ENCODE measurements at regions not wholly inside any gene's neighbourhood (a gene's known extent, or its start where the extent isn't known, plus 50 kb on each side); places are given as distances from the start of the nearest gene placed in this dataset.
"Not testable (repeated sequence)": the region's sequence is repeated elsewhere in the genome, so short reads cannot be mapped to it uniquely, and the experiment has no call there.

DNA sequence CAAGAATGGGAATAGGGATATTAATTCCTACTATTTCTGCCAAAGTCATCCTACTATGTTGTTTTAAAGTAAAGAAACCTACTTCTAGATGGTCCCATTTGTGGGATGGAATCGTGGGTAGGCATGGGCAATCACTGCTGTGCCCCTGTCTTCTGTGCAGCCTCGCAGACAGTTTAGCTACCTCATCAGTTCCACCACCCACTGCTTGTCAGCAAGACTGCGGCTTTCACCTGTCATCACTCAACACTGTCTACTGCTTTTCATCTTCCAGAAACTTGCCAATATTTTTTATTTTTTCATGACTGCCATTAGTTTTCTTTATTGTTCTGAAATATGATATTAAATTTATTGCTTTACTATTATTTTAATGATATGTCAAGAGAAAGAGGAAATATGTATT is 368.1 kb upstream of the KYNU start:
- DNase-seq (ENCODE audit: extremely low read depth, low read depth, low spot score), result no peak

DNA sequence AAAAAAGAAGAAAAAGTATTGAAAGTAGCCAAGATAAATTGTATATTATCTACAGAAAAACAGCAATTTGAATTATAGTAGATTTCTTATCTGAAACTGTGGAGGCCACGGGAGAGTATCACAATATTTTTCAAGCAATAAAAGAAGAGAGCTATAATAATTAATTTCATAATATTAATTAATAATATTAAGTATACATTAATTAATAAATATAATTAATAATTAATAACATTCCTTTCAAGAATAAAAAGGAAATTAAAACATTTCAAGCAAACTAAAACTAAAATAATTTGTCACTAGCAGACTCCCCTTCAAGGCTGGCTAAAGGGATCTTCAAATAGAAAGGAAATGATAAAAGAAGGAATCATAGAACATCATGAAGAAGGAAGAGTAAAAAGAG is 372.7 kb upstream of the KYNU start:
- no peak for DNase-seq (ENCODE audit: extremely low read depth, low read depth, low spot score)

DNA sequence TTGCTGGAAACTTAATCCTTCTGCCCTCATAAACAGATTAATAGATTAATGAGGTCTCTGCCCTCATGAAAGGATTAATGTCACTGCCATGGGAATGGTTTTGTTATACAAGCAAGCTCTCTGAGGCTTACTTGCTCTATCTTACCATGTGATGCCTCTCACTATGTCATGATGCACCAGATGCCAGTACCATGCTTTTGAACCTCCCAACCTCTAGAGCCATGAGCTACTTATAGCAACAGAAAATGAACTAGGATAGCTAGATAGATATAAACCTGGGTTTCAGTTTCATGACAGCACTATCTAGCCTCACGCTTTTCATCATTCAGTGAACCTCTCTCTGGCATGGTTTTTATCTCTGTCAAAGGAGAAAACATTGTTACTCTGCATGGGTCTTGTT is 371.6 kb upstream of the LRP1B start:
- no peak for DNase-seq (ENCODE audit: extremely low read depth, low read depth, low spot score)

DNA sequence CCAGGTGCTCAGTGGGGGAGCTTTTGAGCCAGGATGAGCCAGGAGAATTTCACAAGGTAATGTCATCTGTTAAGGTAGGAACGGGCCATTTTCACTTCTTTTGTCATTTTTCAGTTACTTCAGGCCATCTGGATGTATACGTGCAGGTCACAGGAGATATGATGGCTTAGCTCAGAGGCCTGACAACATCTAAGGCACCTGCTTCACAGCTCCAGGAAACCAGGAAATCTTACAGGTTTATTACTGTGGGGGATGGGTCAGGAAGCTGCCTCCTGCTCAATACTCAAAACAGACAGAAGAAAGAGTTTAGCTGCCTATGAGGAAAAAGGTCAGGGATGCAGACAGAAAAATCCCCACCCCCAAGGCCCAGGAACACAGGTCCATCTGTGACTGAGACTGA is 364.3 kb upstream of the LRP1B start:
- DNase-seq (ENCODE audit: extremely low read depth, low read depth, low spot score), result no peak

DNA sequence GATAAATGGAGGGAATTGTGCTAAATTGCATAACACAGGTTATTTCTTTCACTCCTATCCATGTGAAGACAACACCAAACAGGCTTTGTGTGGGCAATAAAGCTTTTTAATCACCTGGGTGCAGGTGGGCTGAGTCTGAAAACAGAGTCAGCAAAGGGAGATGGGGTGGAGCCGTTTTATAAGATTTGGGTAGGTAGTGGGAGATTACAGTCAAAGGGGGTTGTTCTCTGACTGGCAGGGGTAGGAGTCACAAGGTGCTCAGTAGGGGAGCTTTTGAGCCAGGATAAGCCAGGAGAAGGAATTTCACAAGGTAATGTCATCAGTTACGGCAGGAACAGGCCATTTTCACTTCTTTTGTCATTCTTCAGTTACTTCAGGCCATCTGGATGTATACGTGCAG is 358.8 kb upstream of the LRP1B start:
- DNase-seq (ENCODE audit: extremely low read depth, low read depth, low spot score), result not testable (repeated sequence)

DNA sequence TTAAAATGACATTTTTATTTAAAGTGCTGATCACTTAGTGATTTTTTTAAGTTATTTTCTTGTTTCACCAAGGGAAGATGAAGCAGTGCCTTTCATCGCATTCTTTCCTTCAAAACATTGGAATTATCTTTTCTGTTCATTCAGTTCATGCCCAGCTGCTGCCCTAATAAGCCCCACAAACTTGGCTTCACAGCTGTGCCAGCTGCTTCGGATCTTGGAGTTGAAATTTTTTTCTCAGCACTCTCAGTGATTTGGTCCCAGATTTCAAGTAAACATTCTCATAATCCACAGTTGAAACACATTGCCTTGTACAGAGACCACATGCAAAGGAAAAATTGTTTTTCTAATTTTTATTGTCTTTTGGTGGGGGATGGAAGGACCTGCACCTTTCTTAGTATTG is 353.3 kb upstream of the LRP1B start:
- no peak for DNase-seq (ENCODE audit: extremely low read depth, low read depth, low spot score)

DNA sequence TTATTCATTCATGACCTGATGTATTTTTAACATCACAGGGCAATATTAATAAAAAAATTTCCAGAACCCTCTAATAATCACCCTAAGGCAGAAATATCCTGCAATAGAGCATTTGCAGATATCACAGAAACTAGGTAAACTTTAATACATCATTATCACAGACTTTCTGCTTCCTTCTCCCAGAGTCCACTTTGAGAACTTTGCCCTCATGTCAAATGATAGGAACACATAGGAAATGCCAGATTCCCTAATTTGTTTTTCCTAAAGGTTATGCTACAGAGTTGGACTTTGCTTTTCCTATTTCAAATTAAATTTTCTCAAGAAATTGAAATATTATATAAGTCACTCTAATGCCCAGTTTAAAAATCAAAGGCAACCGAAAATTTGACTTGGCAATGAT is 352.8 kb upstream of the LRP1B start:
- DNase-seq (ENCODE audit: extremely low read depth, low read depth, low spot score), result no peak

DNA sequence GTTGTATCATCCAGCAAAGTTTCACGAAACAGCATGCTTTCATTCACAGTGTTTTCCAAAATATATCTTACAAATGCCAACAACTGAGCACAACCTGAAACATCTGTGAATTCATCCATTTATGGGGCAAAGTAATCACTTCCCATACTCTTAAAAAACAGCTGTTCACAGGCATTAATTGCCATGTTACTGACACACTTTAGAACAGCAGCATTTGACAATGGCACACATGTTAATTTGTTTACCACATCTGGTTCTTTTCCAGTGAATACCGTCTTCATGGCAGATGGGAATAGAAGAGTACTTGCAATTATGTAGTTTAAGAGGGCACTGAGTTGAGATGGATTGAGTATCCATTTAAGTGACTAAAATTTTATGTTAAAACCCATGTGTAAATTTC is 347.4 kb upstream of the LRP1B start:
- DNase-seq (ENCODE audit: extremely low read depth, low read depth, low spot score), result no peak

DNA sequence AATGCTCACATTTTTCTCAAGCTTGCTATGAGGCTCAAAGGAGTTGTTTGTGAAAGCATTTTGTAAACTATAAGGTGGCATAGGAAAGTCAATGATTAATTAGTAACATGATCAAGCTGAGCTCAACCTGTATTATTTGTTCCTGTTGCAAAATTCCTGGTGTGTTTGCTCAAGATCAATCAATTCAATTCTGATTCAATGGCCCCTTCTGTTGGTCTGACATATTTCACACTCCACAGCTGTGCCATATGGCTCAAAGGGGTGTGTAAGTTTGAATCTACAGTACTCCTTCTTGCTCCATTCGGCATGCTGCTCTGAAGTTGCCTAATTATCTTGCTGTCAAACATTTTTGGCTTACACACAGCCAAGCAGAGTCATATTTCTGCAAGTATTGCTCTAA is 341.6 kb upstream of the LRP1B start:
- no peak for DNase-seq (ENCODE audit: extremely low read depth, low read depth, low spot score)

DNA sequence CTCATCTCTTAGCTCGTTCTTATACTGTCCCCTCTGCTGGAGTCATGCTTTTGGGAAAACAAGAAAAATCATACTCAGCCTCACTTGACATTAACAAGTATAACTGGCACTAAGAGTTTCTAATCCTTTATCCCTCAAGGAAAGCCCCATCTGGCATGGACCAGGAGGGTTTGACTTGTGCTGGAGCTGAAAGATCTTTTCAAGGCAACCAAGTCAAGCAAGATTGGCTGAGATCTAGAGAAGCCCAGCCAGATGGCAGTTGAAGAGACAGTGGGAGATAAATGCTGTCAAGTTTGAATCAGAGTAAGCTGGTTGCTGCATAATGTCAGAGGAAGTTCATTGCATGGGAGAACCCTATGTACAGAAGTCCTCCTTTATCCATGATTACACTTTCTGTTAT is 336.5 kb upstream of the LRP1B start:
- DNase-seq (ENCODE audit: extremely low read depth, low read depth, low spot score), result no peak

DNA sequence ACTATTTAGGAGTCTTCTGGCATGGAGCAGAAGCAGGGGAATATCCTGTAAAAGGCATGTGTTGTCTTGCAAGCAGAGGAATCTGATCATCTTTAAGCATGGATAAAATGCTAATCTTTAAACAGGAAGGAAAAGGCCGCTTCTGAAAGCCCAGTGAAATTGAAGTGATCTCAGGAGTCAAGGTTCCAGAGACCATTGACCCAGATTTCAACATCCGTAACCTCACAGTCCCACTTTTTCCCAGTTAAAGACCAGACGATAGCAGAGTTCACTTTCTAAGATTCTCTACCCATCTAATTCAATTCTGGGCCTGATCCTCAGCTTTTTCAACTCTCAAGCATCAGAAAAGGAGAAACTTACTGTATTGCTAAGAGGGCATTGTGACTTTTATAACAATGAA is 332.2 kb upstream of the LRP1B start:
- DNase-seq (ENCODE audit: extremely low read depth, low read depth, low spot score), result no peak

DNA sequence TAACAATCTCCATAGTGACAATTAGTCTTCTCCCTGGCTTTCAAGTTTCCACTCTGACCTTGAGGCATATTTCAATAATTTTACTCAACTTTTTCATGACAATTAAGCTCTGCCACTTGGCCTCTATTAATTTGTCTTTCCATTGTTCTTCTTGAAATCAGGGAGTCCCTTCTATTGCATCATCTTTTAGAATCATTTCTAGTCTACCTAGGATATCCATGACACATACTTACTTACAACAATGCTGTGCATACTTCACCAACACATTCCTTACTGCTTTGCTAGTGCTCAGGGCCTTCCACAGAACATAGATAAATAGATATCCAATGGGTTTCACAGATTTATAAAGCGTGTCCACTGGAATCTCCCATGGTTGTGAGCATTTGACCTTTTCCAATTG is 331.5 kb upstream of the LRP1B start:
- no peak for DNase-seq (ENCODE audit: extremely low read depth, low read depth, low spot score)

DNA sequence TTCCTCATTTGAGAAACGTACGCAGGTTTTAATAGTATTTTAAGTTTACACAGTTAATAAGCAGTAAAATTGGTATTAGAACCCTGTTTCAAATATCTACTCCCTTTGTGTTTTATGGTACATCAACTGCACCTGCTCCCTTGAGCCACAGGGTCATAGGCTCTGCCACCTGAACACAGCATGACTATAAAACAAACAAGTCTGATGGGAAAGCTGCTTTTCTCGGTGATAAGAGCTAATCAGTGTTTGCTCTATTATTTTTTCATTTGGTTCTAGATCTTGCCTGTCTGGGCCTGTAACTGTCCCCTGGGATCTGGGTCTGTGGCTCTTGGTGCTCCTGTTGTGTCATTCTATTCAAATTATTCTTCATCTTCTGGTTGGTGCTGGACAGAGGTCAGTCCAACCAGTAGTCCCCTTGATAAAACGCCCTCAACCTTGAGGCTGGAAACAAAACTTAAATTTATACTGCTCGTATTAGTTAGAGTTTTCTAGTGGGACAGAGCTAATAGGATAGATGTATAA is 314.8 kb upstream of the LRP1B start:
- no peak for DNase-seq (ENCODE audit: extremely low read depth, low read depth, low spot score)

DNA sequence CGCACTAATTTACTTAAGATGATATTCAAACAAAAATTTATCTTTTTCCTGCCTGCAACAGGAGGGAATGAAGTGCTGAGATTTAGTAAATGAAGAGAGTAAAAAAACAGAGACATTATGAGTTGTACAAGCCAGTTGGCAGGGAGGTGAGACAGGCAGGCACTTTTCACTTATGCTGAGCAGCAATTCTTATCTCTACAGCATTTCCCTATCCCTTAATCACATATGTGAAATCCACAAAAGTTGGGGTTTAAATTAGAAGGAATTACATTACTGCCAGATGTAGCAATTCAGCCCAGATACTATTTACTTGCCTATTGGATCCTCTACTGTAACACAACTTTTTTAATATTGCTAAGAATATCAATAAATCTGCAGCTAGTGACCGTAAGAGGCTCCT is 314.2 kb upstream of the LRP1B start:
- DNase-seq (ENCODE audit: extremely low read depth, low read depth, low spot score), result no peak

DNA sequence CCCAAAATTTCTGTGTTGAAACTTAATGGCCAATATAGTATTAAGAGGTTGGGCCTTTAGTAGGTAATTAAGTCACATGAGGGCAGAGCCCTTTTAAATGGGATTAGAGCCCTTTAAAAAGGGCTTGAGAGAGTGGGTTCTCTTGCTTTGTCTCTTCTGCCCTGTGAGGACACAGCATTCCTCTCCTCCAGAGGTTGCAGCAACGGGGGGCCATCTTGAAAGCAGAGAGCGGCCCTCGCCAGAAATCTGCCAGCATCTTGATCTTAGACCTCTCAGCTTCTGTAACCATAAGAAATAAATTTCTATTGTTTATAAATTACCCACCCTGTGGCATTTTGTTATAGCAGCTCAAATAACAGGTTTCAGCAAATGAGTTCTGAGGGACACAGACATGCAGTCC is 305.0 kb upstream of the LRP1B start:
- DNase-seq (ENCODE audit: extremely low read depth, low read depth, low spot score), result no peak

DNA sequence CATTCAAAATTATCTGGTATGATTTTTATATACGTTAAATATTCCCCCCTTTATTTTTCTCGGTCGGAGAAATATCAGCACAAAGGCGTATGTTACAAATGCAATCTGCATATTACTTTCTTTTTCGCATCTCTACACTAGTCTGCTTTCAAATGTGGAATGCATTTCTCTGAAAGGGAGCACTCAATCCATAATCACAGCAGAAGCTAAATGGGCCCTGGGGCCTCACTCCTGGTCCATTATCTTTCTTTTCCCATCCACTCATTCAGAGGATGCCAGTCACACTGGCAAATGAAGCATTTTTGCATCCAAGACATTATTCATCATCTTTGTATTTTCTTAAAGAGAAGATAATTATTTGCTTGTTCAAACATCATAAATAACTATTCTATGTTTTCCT is 295.2 kb upstream of the LRP1B start:
- no peak for DNase-seq (ENCODE audit: extremely low read depth, low read depth, low spot score)

DNA sequence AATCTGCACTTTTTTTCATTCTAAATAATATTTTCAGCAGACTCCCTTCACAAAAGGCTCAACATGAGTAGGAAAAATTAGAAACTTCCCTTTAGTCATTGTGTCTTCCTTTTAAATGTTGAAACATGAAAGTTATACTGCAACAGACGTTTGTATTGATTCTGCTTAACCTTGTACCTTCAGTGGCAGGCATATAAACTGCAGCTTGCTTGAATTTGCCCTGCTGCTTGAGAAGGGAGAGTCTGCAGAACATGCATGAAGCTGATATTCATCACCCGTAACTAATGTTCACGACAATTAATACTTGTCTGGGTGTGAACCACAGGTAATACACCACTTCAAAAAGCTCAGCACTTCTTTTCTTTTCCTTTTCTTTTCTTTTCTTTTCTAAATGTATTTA is 294.7 kb upstream of the LRP1B start:
- DNase-seq (ENCODE audit: extremely low read depth, low read depth, low spot score), result no peak

DNA sequence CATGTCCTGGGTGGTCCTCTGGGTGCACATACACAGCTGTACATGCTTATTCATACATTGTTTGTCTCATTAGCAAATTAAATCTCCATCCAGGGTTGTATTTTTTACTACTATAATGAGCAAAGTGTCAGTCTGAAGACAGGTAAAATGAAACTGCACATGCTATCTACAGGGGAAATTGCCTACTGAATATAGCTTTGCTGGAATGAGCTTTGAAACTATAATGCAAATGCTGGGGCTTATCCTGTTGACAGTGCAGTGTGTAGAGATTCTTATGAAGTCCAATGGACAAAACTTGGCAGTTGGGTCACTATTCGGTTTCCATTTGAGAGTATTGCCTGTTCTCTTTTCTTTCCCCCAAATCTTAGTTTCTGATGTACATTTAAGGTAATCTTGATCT is 292.8 kb upstream of the LRP1B start:
- no peak for DNase-seq (ENCODE audit: extremely low read depth, low read depth, low spot score)

DNA sequence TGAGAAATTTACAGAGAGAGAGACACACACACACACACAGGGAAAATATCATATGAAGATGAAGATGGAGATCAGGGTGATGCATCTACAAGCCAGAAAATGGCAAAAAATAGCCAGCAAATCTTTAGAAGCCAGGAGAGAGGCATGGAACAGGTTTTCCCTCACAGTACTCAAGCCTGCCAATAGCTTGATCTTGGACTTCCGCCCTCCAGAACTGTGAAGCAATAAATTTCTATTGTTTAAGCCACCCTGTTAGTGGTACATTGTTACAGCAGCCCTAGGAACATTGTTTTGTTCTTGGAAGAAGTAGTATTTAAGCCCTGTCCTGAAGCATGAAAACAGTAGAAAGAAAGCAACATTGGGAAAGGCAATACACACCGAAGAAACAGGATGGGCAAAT is 292.0 kb upstream of the LRP1B start:
- DNase-seq (ENCODE audit: extremely low read depth, low read depth, low spot score), result no peak

DNA sequence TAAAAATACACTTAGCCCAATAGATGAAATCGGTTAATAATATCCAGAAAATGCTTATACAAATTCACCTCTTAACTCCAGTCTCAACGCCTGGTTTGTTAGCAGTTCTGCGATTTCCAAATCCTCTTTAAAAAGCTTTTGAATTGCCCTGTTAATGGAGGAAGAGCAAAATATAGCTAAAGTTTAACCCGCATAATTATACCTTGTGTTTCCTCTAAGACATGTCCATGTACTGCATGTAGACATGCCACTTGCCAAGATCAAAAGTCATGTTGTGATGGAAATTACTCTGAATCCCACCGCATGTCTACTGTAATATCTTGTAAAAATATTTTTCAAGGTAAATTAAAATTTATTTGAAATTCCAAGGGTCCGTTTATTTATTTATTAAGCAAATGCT is 291.2 kb upstream of the LRP1B start:
- DNase-seq (ENCODE audit: extremely low read depth, low read depth, low spot score), result no peak

DNA sequence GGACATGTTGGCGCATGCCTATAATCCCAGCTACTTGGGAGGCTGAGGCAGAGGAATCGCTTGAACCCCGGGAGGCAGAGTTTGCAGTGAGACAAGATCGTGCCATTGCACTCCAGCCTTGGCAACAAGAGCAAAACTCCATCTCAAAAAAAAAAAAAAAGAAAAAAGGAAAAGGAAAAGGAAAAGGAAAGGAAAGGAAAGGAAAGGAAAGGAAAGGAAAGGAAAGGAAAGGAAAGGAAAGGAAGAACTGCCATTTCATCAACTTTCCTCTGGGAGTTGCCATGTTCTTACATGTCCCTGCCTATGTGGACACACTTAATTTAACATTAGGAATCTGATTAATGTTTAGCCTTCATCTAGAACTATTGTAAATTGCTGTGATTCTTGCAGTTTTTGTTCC is 287.9 kb upstream of the LRP1B start:
- not testable (repeated sequence) for DNase-seq (ENCODE audit: extremely low read depth, low read depth, low spot score)

DNA sequence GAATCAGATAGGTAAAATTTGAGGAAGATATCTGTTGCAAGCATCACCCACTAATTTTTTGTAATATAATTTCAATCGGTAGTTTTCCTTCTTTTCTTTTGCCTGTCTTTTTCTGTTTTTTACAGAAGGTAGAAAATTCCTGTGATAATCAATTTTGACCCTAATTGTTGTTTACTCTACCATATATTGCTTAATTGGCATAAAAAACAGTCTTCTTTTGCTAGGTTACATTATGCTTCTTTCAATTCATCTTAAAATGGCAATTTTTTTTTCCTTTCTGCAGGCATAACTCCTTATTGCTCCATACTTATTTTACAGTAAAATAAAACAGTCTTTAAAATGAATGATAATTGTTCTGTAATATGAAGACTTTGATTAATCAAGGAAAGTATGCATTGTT is 286.2 kb upstream of the LRP1B start:
- no peak for DNase-seq (ENCODE audit: extremely low read depth, low read depth, low spot score)

DNA sequence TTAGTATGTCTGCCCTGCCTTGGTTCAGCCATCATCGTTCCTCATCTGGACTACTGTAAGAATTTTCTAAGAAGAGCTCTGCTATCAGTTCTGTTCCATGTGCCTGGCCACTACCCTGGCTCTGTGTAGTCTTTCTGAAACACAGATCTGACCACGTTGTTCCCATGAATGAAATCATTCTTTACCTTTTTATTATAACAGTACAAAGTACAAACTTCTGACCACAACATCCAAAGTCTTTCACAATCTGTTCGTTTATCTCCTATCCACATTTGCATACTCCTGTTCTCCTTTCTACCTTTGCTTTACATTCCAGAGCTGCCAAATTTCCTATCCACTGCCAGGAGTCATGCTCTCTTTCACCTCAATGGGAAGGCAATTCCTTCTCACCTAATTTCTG is 284.6 kb upstream of the LRP1B start:
- no peak for DNase-seq (ENCODE audit: extremely low read depth, low read depth, low spot score)

DNA sequence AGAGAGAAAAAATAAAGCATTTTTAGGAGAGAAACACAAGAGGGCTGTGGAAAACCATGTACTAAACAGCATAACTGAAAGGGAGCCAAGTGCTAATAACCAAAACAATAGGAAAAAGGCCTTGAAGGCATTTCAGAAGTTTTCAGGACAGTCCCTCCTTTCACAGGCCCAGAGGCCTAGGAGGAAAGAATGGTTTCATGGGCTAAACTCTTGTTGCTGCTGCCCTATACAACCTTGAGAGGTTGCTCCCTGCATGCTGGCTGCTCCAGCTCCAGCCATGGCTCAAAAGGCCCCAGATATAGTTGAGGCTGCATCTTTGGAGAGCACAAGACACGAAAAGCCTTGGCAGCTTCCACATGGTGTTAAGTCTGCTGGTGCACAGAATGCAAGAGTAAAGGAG is 267.4 kb upstream of the LRP1B start:
- no peak for DNase-seq (ENCODE audit: extremely low read depth, low read depth, low spot score)

Measured in glomerular endothelial cell (primary cell).